SK-MEL-5 (cell line): ENCODE measurements at regions not wholly inside any gene's neighbourhood (a gene's known extent, or its start where the extent isn't known, plus 50 kb on each side); places are given as distances from the start of the nearest gene placed in this dataset.
A peak's percentile ranks its signal among the peaks of the same experiment; 100 is the strongest.

Experiments
- DNase-seq: peaks from one replicate; pipeline ENCODE4 v3.0.0-alpha.2; 2016; ENCODE audit warnings: low read depth, low spot score
- in situ Hi-C: cut with HindIII; loops from 2 replicates; pipeline ENCODE4 v1.10.0; 2016; ENCODE audit warnings: low sequenced_read_pairs, high pct_unique_total_duplicates, low pct_unique_long_range_greater_than_20kb

- in situ Hi-C loops = no loop called here
- no peak for DNase-seq
Observed at GRCh38 chr12:113698510-113698858, 226.8 kb upstream of the LHX5 start.

- DNase-seq = no peak
- in situ Hi-C loops = no loop called here
Observed at GRCh38 chr12:113697651-113698509, 226.2 kb upstream of the LHX5 start.

- in situ Hi-C loops = no loop called here
- no peak for DNase-seq
Observed at GRCh38 chr12:113697104-113697503, 225.4 kb upstream of the LHX5 start.

- in situ Hi-C loops = no loop called here
- no peak for DNase-seq
Observed at GRCh38 chr12:113693693-113694092, 222.0 kb upstream of the LHX5 start.

GRCh38 chr12:113689047-113689610 lies 217.5 kb upstream of the LHX5 start:
- DNase-seq = no peak
- in situ Hi-C loops = no loop called here

GRCh38 chr12:113688313-113688712 lies 216.6 kb upstream of the LHX5 start:
- peak; percentile 11 for DNase-seq
- in situ Hi-C loops = no loop called here

- DNase-seq = no peak
- in situ Hi-C loops = no loop called here
Observed at GRCh38 chr12:113684908-113685782, 213.5 kb upstream of the LHX5 start.

GRCh38 chr12:113684053-113684907 lies 212.6 kb upstream of the LHX5 start:
- DNase-seq = no peak
- in situ Hi-C loops = no loop called here

- no peak for DNase-seq
- in situ Hi-C loops = no loop called here
Observed at GRCh38 chr12:113683574-113683973, 211.9 kb upstream of the LHX5 start.

GRCh38 chr12:113680868-113681267 lies 209.2 kb upstream of the LHX5 start:
- in situ Hi-C loops = no loop called here
- DNase-seq = no peak

- DNase-seq = no peak
- in situ Hi-C loops = no loop called here
Observed at GRCh38 chr12:113678223-113679119, 206.8 kb upstream of the LHX5 start.

GRCh38 chr12:113676547-113676946 lies 204.9 kb upstream of the LHX5 start:
- in situ Hi-C loops = no loop called here
- no peak for DNase-seq

- DNase-seq = no peak
- in situ Hi-C loops = no loop called here
Observed at GRCh38 chr12:113676117-113676516, 204.4 kb upstream of the LHX5 start.

- DNase-seq = no peak
- in situ Hi-C loops = no loop called here
Observed at GRCh38 chr12:113674996-113675395, 203.3 kb upstream of the LHX5 start.

- in situ Hi-C loops = no loop called here
- no peak for DNase-seq
Observed at GRCh38 chr12:113674302-113674701, 202.6 kb upstream of the LHX5 start.

GRCh38 chr12:113673458-113674238 lies 202.0 kb upstream of the LHX5 start:
- DNase-seq = no peak
- in situ Hi-C loops = no loop called here
